ENCODE measurements at regions not wholly inside any gene's neighbourhood (a gene's known extent, or its start where the extent isn't known, plus 50 kb on each side); places are given as distances from the start of the nearest gene placed in this dataset.

- 0 out of 3 replicates have a peak, but pooled peaks cover 3% of the 10 kb centered on the region for H3K36me3 Mint-ChIP-seq (ENCODE audit: low read depth)
- TF ChIP-seq CTCF (conservative IDR thresholded peaks at IDR 0.05; ENCODE audit: low read depth in 2 of 2) (no peak), ZNF331 (CRISPR knock-in tag; IDR thresholded peaks at IDR 0.05; ENCODE audit: low read depth) (no peak), ETS1 (IDR thresholded peaks at IDR 0.05) (no peak), EZH2phosphoT487 (IDR thresholded peaks at IDR 0.05; ENCODE audit: unreplicated experiment) (no peak), JUNB (IDR thresholded peaks at IDR 0.05; ENCODE audit: unreplicated experiment) (no peak), CREB1 (CRISPR knock-in tag; IDR thresholded peaks at IDR 0.05; ENCODE audit: low read depth) (no peak), ZNF114 (CRISPR knock-in tag; IDR thresholded peaks at IDR 0.05) (no peak), ZNF462 (CRISPR knock-in tag; IDR thresholded peaks at IDR 0.05) (no peak)
- DNase-seq (ENCODE audit: low spot score) (no peak), ATAC-seq (no peak)
- Histone ChIP-seq H3K4me2 (no peak overlapping the region), H3K4me3 (no peak overlapping the region), H4K20me1 (replicated peaks; ENCODE audit: insufficient read depth) (no peaks in the 10 kb centered on the region), H3K27ac (ENCODE audit: low read depth) (no peak overlapping the region), H2AFZ (no peak overlapping the region), H3K4me1 (ENCODE audit: insufficient read depth) (peaks cover 14% of the 10 kb centered on the region), H3K27me3 (ENCODE audit: insufficient read depth) (no peaks in the 10 kb centered on the region), H3K79me2 (replicated peaks; ENCODE audit: insufficient read depth) (no peaks in the 10 kb centered on the region), H3K36me3 (ENCODE audit: insufficient read depth) (no peaks in the 10 kb centered on the region), H3K9me2 (ENCODE audit: insufficient read depth) (no peaks in the 10 kb centered on the region), H3F3A (replicated peaks; ENCODE audit: low read depth) (no peaks in the 10 kb centered on the region)
- no peak overlapping the region for H3K4me3 Mint-ChIP-seq
- H3K4me1 Mint-ChIP-seq, result peaks cover 16% of the 10 kb centered on the region; the same call in 2 of the 3 replicates
- H3K27me3 Mint-ChIP-seq (ENCODE audit: insufficient read depth, low read depth, poor library complexity), result peaks cover 14% of the 10 kb centered on the region
- peaks cover 2% of the 10 kb centered on the region; the same call in 1 of the 3 replicates for H3K9me3 Mint-ChIP-seq
- H3K27ac Mint-ChIP-seq, result no peak overlapping the region
Observed at GRCh38 chr14:87160989-87161388, 832.0 kb downstream of the GALC start.

All from GM23338 (cell line).